ENCODE measurements at regions not wholly inside any gene's neighbourhood (a gene's known extent, or its start where the extent isn't known, plus 50 kb on each side); places are given as distances from the start of the nearest gene placed in this dataset.

- TF ChIP-seq, protein P1, sequence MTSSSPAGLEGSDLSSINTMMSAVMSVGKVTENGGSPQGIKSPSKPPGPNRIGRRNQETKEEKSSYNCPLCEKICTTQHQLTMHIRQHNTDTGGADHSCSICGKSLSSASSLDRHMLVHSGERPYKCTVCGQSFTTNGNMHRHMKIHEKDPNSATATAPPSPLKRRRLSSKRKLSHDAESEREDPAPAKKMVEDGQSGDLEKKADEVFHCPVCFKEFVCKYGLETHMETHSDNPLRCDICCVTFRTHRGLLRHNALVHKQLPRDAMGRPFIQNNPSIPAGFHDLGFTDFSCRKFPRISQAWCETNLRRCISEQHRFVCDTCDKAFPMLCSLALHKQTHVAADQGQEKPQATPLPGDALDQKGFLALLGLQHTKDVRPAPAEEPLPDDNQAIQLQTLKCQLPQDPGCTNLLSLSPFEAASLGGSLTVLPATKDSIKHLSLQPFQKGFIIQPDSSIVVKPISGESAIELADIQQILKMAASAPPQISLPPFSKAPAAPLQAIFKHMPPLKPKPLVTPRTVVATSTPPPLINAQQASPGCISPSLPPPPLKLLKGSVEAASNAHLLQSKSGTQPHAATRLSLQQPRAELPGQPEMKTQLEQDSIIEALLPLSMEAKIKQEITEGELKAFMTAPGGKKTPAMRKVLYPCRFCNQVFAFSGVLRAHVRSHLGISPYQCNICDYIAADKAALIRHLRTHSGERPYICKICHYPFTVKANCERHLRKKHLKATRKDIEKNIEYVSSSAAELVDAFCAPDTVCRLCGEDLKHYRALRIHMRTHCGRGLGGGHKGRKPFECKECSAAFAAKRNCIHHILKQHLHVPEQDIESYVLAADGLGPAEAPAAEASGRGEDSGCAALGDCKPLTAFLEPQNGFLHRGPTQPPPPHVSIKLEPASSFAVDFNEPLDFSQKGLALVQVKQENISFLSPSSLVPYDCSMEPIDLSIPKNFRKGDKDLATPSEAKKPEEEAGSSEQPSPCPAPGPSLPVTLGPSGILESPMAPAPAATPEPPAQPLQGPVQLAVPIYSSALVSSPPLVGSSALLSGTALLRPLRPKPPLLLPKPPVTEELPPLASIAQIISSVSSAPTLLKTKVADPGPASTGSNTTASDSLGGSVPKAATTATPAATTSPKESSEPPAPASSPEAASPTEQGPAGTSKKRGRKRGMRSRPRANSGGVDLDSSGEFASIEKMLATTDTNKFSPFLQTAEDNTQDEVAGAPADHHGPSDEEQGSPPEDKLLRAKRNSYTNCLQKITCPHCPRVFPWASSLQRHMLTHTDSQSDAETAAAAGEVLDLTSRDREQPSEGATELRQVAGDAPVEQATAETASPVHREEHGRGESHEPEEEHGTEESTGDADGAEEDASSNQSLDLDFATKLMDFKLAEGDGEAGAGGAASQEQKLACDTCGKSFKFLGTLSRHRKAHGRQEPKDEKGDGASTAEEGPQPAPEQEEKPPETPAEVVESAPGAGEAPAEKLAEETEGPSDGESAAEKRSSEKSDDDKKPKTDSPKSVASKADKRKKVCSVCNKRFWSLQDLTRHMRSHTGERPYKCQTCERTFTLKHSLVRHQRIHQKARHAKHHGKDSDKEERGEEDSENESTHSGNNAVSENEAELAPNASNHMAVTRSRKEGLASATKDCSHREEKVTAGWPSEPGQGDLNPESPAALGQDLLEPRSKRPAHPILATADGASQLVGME (CRISPR knock-in tag; IDR thresholded peaks at IDR 0.05), result no peak
- TF ChIP-seq, protein P2, sequence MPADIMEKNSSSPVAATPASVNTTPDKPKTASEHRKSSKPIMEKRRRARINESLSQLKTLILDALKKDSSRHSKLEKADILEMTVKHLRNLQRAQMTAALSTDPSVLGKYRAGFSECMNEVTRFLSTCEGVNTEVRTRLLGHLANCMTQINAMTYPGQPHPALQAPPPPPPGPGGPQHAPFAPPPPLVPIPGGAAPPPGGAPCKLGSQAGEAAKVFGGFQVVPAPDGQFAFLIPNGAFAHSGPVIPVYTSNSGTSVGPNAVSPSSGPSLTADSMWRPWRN (IDR thresholded peaks at IDR 0.05; ENCODE audit: low read depth), result no peak
- TF ChIP-seq ZNF146 (CRISPR knock-in tag; IDR thresholded peaks at IDR 0.05; ENCODE audit: unreplicated experiment), result no peak
Observed at GRCh38 chr3:94739420-94739819, 676.6 kb downstream of the NSUN3 start (continued).

GRCh38 chr3:94758751-94759150, 695.9 kb downstream of the NSUN3 start:
- no peaks in the 10 kb centered on the region for H4K20me1 ChIP-seq (replicated peaks; ENCODE audit: control insufficient read depth, insufficient read depth, low read length)
- no TSS peak for BruUV-seq (replicated peaks)
- H3K4me1 ChIP-seq (replicated peaks in 1 of 2; ENCODE audit: control insufficient read depth in 2 of 2, insufficient read depth in 2 of 2, low read length in 2 of 2), result no peaks in the 10 kb centered on the region
- H3K4me2 ChIP-seq (ENCODE audit: insufficient read depth, low read length), result no peak overlapping the region
- H2AFZ ChIP-seq (ENCODE audit: low read depth, low read length), result no peak overlapping the region
- H3K9me3 ChIP-seq (replicated peaks; ENCODE audit: control insufficient read depth, insufficient read depth, low read depth, low read length), result no peaks in the 10 kb centered on the region
- 0% methylated on average over 4 of the region's 5 CpGs for WGBS (ENCODE audit: insufficient coverage, low coverage, missing lambda C conversion rate)
- in situ Hi-C loops (cut with MboI), result no loop called here
- ATAC-seq (no peak), FAIRE-seq (no peak), DNase-seq (ENCODE audit: extremely low read depth in 1 of 4, low spot score in 3 of 4) (no peak)
- no peak overlapping the region for H3K4me3 ChIP-seq
- no peaks in the 10 kb centered on the region for H3K36me3 ChIP-seq (ENCODE audit: control insufficient read depth, insufficient read depth, low read length)
- H3K27me3 ChIP-seq (ENCODE audit: control insufficient read depth in 2 of 2, insufficient read depth in 2 of 2, low read length in 2 of 2), result no peaks in the 10 kb centered on the region
- no peak overlapping the region for H3K27ac ChIP-seq (ENCODE audit: extremely low read depth, low read depth, low read length)
- no peaks in the 10 kb centered on the region for H3K79me2 ChIP-seq (ENCODE audit: control insufficient read depth, insufficient read depth, low read length)
- no peaks in the 10 kb centered on the region for H3K9me1 ChIP-seq (ENCODE audit: control insufficient read depth, insufficient read depth, low read length)
- ChIA-PET CTCF (ENCODE audit: low intra/inter-chr PET ratio) (no interaction called here), POLR2A (no interaction called here)
- intact Hi-C loops (cut with micrococcal nuclease), result no loop called here
- H3K9ac ChIP-seq (ENCODE audit: insufficient read depth in 1 of 2, low read depth in 2 of 2, low read length in 2 of 2), result no peak overlapping the region
- TF ChIP-seq RBFOX2 (IDR thresholded peaks at IDR 0.05; ENCODE audit: low read depth, low read length) (no peak), KLF13 (tag; IDR thresholded peaks at IDR 0.05; ENCODE audit: borderline replicate concordance, low read depth) (no peak), SLC30A9 (CRISPR knock-in tag; IDR thresholded peaks at IDR 0.05) (no peak), SMARCA4 (IDR thresholded peaks at IDR 0.05) (no peak), HMG20B (CRISPR knock-in tag; IDR thresholded peaks at IDR 0.05) (no peak), PRDM10 (IDR thresholded peaks at IDR 0.05; ENCODE audit: partially characterized antibody) (no peak), ZNF408 (CRISPR knock-in tag; IDR thresholded peaks at IDR 0.05; ENCODE audit: low read depth) (no peak), ZNF830 (CRISPR knock-in tag; IDR thresholded peaks at IDR 0.05) (no peak), POLR2B (IDR thresholded peaks at IDR 0.05; ENCODE audit: low read depth, partially characterized antibody) (no peak), ZNF232 (CRISPR knock-in tag; IDR thresholded peaks at IDR 0.05) (no peak)

Data from K562 (cell line).